Prostate gland (tissue), 2 donors: ENCODE measurements at regions not wholly inside any gene's neighbourhood (a gene's known extent, or its start where the extent isn't known, plus 50 kb on each side); places are given as distances from the start of the nearest gene placed in this dataset.

ENCODE experiments used
- DNase-seq: peaks from one replicate; pipeline ENCODE4 v3.0.0-alpha.2; 2019; ENCODE audit warnings: low spot score
- H3K27ac ChIP-seq, 2 donors: fragments of 200-600 bp; sonication (generic); 2 replicates each; pipeline ENCODE4 v1.5.1; 2017 to 2019
- H3K27me3 ChIP-seq: fragments of 200-600 bp; sonication (generic); replicated peaks from 2 replicates; pipeline ENCODE4 v1.5.1; 2019; ENCODE audit not compliant: insufficient read depth
- H3K36me3 ChIP-seq, 2 donors: fragments of 200-600 bp; sonication (generic); 1 replicate in 1 of 2; 2 replicates in 1 of 2; pipeline versions ENCODE4 v1.5.1 to v1.8.1; 2017 to 2019
- H3K4me1 ChIP-seq: fragments of 200-600 bp; sonication (generic); replicated peaks from 2 replicates; pipeline ENCODE4 v1.5.1; 2019
- H3K4me3 ChIP-seq, 2 donors: fragments of 200-600 bp; sonication (generic); 2 replicates each; pipeline ENCODE4 v1.5.1; 2017 to 2019
- H3K9me3 ChIP-seq: fragments of 200-600 bp; sonication (generic); 2 replicates; pipeline ENCODE4 v1.5.1; 2017
- POLR2A ChIP-seq: fragments of 450-650 bp; IDR thresholded peaks from one replicate; pipeline ENCODE4 v1.6.1; 2016; ENCODE audit warnings: antibody characterized with exemption, mild to moderate bottlenecking
- POLR2AphosphoS5 ChIP-seq: sonication (generic); formaldehyde crosslinking; IDR thresholded peaks from one replicate; pipeline ENCODE4 v1.6.1; 2017; ENCODE audit warnings: antibody characterized with exemption
- WGBS: methylation state at CpG from one replicate; pipeline ENCODE4 v1.1.5; 2018; 5-methylcytosine and 5-hydroxymethylcytosine counted together
- intact Hi-C: fragments of 100-400 bp; cut with DNase I; formaldehyde crosslinking; loops from one replicate; pipeline ENCODE4 v1.14.2; 2022
- TF ChIP-seq, protein P1 (sequence below), 4 experiments: fragments of 200-600 bp in 2 of 4; fragments of 450-650 bp in 2 of 4; sonication (generic) in 2 of 4; IDR thresholded peaks; 1 replicate in 3 of 4; 2 replicates in 1 of 4; pipeline ENCODE4 v1.5.1; 2016 to 2019; ENCODE audit warnings: antibody characterized with exemption in 4 of 4, mild to moderate bottlenecking in 2 of 4, moderate library complexity in 2 of 4

DNA sequence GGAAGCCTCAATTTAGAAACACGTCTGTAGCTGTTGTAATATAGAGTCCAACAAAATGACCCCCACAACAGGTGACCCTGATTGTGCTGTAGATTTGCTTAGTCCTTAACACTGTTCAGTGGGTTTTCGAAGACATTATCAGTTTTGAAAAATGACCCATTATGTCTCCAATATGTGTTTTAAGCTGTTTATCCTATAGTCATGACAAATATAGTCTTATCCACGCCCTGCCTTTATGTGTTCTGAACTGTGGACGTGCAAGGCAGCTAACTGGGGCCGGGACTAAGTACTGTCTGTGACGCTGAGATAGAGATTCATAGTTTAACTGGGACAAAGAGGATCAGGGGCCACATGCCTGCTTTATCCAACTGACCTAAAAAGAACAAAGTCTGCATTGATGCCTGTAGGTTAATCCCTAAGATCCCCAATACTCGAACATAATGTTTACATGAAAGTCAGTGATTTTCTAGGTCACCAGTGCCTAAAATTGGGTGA is 192.4 kb downstream of the CD83 start:
- Histone ChIP-seq H3K27me3 (no peaks in the 10 kb centered on the region), H3K27ac (no peak overlapping the region), H3K4me1 (no peaks in the 10 kb centered on the region), H3K9me3 (no peaks in the 10 kb centered on the region), H3K4me3 (no peak overlapping the region), H3K36me3 (no peaks in the 10 kb centered on the region)
- no peak for DNase-seq
- 91% methylated on average over 7 of the region's 7 CpGs for WGBS
- TF ChIP-seq POLR2AphosphoS5 (no peak), POLR2A (no peak)
- TF ChIP-seq, protein P1, sequence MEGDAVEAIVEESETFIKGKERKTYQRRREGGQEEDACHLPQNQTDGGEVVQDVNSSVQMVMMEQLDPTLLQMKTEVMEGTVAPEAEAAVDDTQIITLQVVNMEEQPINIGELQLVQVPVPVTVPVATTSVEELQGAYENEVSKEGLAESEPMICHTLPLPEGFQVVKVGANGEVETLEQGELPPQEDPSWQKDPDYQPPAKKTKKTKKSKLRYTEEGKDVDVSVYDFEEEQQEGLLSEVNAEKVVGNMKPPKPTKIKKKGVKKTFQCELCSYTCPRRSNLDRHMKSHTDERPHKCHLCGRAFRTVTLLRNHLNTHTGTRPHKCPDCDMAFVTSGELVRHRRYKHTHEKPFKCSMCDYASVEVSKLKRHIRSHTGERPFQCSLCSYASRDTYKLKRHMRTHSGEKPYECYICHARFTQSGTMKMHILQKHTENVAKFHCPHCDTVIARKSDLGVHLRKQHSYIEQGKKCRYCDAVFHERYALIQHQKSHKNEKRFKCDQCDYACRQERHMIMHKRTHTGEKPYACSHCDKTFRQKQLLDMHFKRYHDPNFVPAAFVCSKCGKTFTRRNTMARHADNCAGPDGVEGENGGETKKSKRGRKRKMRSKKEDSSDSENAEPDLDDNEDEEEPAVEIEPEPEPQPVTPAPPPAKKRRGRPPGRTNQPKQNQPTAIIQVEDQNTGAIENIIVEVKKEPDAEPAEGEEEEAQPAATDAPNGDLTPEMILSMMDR (IDR thresholded peaks at IDR 0.05), result no peak
- intact Hi-C loops, result no loop called here

GRCh38 chr6:14310960-14311359 is 193.4 kb downstream of the CD83 start:
- Histone ChIP-seq H3K27me3 (no peaks in the 10 kb centered on the region), H3K27ac (no peak overlapping the region), H3K9me3 (no peaks in the 10 kb centered on the region), H3K4me1 (no peaks in the 10 kb centered on the region), H3K36me3 (no peaks in the 10 kb centered on the region), H3K4me3 (no peak overlapping the region)
- 86% methylated on average over 5 of the region's 5 CpGs for WGBS
- DNase-seq, result no peak
- no peak for TF ChIP-seq POLR2AphosphoS5
- TF ChIP-seq POLR2A, result no peak
- TF ChIP-seq, protein P1 (IDR thresholded peaks at IDR 0.05), result no peak
- intact Hi-C loops, result no loop called here

- no peaks in the 10 kb centered on the region for H3K4me1 ChIP-seq
- no peaks in the 10 kb centered on the region for H3K9me3 ChIP-seq
- no peaks in the 10 kb centered on the region for H3K36me3 ChIP-seq
- no peak for DNase-seq
- TF ChIP-seq, protein P1 (IDR thresholded peaks at IDR 0.05), result no peak
- TF ChIP-seq POLR2AphosphoS5 (no peak), POLR2A (no peak)
- 95% methylated on average over 6 of the region's 6 CpGs for WGBS
- no peak overlapping the region for H3K4me3 ChIP-seq
- no peak overlapping the region for H3K27ac ChIP-seq
- no peaks in the 10 kb centered on the region for H3K27me3 ChIP-seq
- intact Hi-C loops, result no loop called here
Measured at GRCh38 chr6:14312587-14312986, 195.0 kb downstream of the CD83 start.

GRCh38 chr6:14313248-14313647 is 195.7 kb downstream of the CD83 start:
- WGBS, result 100% methylated on average over 2 of the region's 2 CpGs
- no peaks in the 10 kb centered on the region for H3K36me3 ChIP-seq
- no peak overlapping the region for H3K27ac ChIP-seq
- no peak overlapping the region for H3K4me3 ChIP-seq
- no peak for DNase-seq
- intact Hi-C loops, result no loop called here
- no peak for TF ChIP-seq POLR2A
- TF ChIP-seq, protein P1 (IDR thresholded peaks at IDR 0.05), result no peak
- no peak for TF ChIP-seq POLR2AphosphoS5
- no peaks in the 10 kb centered on the region for H3K27me3 ChIP-seq
- H3K9me3 ChIP-seq, result no peaks in the 10 kb centered on the region
- H3K4me1 ChIP-seq, result no peaks in the 10 kb centered on the region

- Histone ChIP-seq H3K4me1 (no peaks in the 10 kb centered on the region), H3K9me3 (no peaks in the 10 kb centered on the region), H3K4me3 (no peak overlapping the region), H3K36me3 (no peaks in the 10 kb centered on the region), H3K27ac (no peak overlapping the region), H3K27me3 (no peaks in the 10 kb centered on the region)
- TF ChIP-seq POLR2A, result no peak
- intact Hi-C loops, result no loop called here
- DNase-seq, result no peak
Measured at GRCh38 chr6:14315353-14315752, 197.8 kb downstream of the CD83 start.
